ENCODE measurements at regions not wholly inside any gene's neighbourhood (a gene's known extent, or its start where the extent isn't known, plus 50 kb on each side); places are given as distances from the start of the nearest gene placed in this dataset.

- Mint-ChIP-seq H3K9me3 (no peaks in the 10 kb centered on the region), H3K36me3 (ENCODE audit: low read depth) (no peaks in the 10 kb centered on the region), H3K27ac (no peak overlapping the region), H3K4me1 (ENCODE audit: low read depth) (peaks cover 5% of the 10 kb centered on the region), H3K4me3 (no peak overlapping the region), H3K27me3 (peaks cover 17% of the 10 kb centered on the region)
- intact Hi-C loops (cut with micrococcal nuclease): no loop called here
Measured at GRCh38 chr1:162950187-162950586, 89.2 kb upstream of the CCDC190 start.

- Mint-ChIP-seq H3K27ac (no peak overlapping the region), H3K36me3 (ENCODE audit: low read depth) (no peaks in the 10 kb centered on the region), H3K9me3 (no peaks in the 10 kb centered on the region), H3K4me1 (ENCODE audit: low read depth) (no peaks in the 10 kb centered on the region), H3K4me3 (no peak overlapping the region), H3K27me3 (peaks cover 26% of the 10 kb centered on the region)
- intact Hi-C loops (cut with micrococcal nuclease): no loop called here
Measured at GRCh38 chr1:162946701-162947100, 85.7 kb upstream of the CCDC190 start.

GRCh38 chr1:162944974-162945674 lies 84.1 kb upstream of the CCDC190 start:
- Mint-ChIP-seq H3K4me3 (no peak overlapping the region), H3K4me1 (ENCODE audit: low read depth) (no peaks in the 10 kb centered on the region), H3K27me3 (peaks cover 31% of the 10 kb centered on the region), H3K27ac (no peak overlapping the region), H3K9me3 (no peaks in the 10 kb centered on the region), H3K36me3 (ENCODE audit: low read depth) (no peaks in the 10 kb centered on the region)
- intact Hi-C loops (cut with micrococcal nuclease): no loop called here

GRCh38 chr1:162943622-162944021 lies 82.6 kb upstream of the CCDC190 start:
- H3K36me3 Mint-ChIP-seq (ENCODE audit: low read depth): no peaks in the 10 kb centered on the region
- no peak overlapping the region for H3K27ac Mint-ChIP-seq
- intact Hi-C loops (cut with micrococcal nuclease): no loop called here

GRCh38 chr1:162942916-162943559 lies 82.1 kb upstream of the CCDC190 start:
- H3K27ac Mint-ChIP-seq: no peak overlapping the region
- H3K27me3 Mint-ChIP-seq: peaks cover 32% of the 10 kb centered on the region
- no peak overlapping the region for H3K4me3 Mint-ChIP-seq
- H3K4me1 Mint-ChIP-seq (ENCODE audit: low read depth): no peaks in the 10 kb centered on the region
- H3K9me3 Mint-ChIP-seq: no peaks in the 10 kb centered on the region
- no peaks in the 10 kb centered on the region for H3K36me3 Mint-ChIP-seq (ENCODE audit: low read depth)
- intact Hi-C loops (cut with micrococcal nuclease): no loop called here

More at GRCh38 chr1:162943622-162944021, 82.6 kb upstream of the CCDC190 start:
- Mint-ChIP-seq H3K4me3 (no peak overlapping the region), H3K27me3 (peaks cover 34% of the 10 kb centered on the region), H3K9me3 (no peaks in the 10 kb centered on the region), H3K4me1 (ENCODE audit: low read depth) (no peaks in the 10 kb centered on the region)

GRCh38 chr1:162941024-162941423 lies 80.0 kb upstream of the CCDC190 start:
- no peak overlapping the region for H3K27ac Mint-ChIP-seq
- no peak overlapping the region for H3K4me3 Mint-ChIP-seq
- peaks cover 29% of the 10 kb centered on the region for H3K27me3 Mint-ChIP-seq
- intact Hi-C loops (cut with micrococcal nuclease): no loop called here
- no peaks in the 10 kb centered on the region for H3K4me1 Mint-ChIP-seq (ENCODE audit: low read depth)
- no peaks in the 10 kb centered on the region for H3K36me3 Mint-ChIP-seq (ENCODE audit: low read depth)
- no peaks in the 10 kb centered on the region for H3K9me3 Mint-ChIP-seq

GRCh38 chr1:162939035-162939434 lies 78.1 kb upstream of the CCDC190 start:
- Mint-ChIP-seq H3K27me3 (peaks cover 30% of the 10 kb centered on the region), H3K4me3 (no peak overlapping the region), H3K36me3 (ENCODE audit: low read depth) (no peaks in the 10 kb centered on the region), H3K4me1 (ENCODE audit: low read depth) (peaks cover 5% of the 10 kb centered on the region), H3K9me3 (no peaks in the 10 kb centered on the region), H3K27ac (no peak overlapping the region)
- intact Hi-C loops (cut with micrococcal nuclease): no loop called here

- intact Hi-C loops (cut with micrococcal nuclease): no loop called here
- Mint-ChIP-seq H3K4me3 (no peak overlapping the region), H3K36me3 (ENCODE audit: low read depth) (no peaks in the 10 kb centered on the region), H3K9me3 (no peaks in the 10 kb centered on the region), H3K27ac (no peak overlapping the region), H3K4me1 (ENCODE audit: low read depth) (peaks cover 9% of the 10 kb centered on the region), H3K27me3 (peaks cover 27% of the 10 kb centered on the region)
Measured at GRCh38 chr1:162937716-162938395, 76.9 kb upstream of the CCDC190 start.

GRCh38 chr1:162930976-162931560 lies 70.1 kb upstream of the CCDC190 start:
- no peak overlapping the region for H3K4me3 Mint-ChIP-seq

GRCh38 chr1:162930532-162930931 lies 69.6 kb upstream of the CCDC190 start:
- no peaks in the 10 kb centered on the region for H3K36me3 Mint-ChIP-seq (ENCODE audit: low read depth)
- no peaks in the 10 kb centered on the region for H3K9me3 Mint-ChIP-seq
- peaks cover 21% of the 10 kb centered on the region for H3K27me3 Mint-ChIP-seq
- intact Hi-C loops (cut with micrococcal nuclease): no loop called here
- peaks cover 22% of the 10 kb centered on the region for H3K4me1 Mint-ChIP-seq (ENCODE audit: low read depth)
- no peak overlapping the region for H3K4me3 Mint-ChIP-seq
- no peak overlapping the region for H3K27ac Mint-ChIP-seq

More at GRCh38 chr1:162930976-162931560, 70.1 kb upstream of the CCDC190 start:
- H3K27ac Mint-ChIP-seq: no peak overlapping the region
- H3K4me1 Mint-ChIP-seq (ENCODE audit: low read depth): peaks cover 22% of the 10 kb centered on the region
- H3K27me3 Mint-ChIP-seq: peaks cover 19% of the 10 kb centered on the region
- H3K36me3 Mint-ChIP-seq (ENCODE audit: low read depth): no peaks in the 10 kb centered on the region
- no peaks in the 10 kb centered on the region for H3K9me3 Mint-ChIP-seq
- intact Hi-C loops (cut with micrococcal nuclease): no loop called here

GRCh38 chr1:162929177-162929576 lies 68.2 kb upstream of the CCDC190 start:
- no peak overlapping the region for H3K4me3 Mint-ChIP-seq
- intact Hi-C loops (cut with micrococcal nuclease): no loop called here
- H3K9me3 Mint-ChIP-seq: no peaks in the 10 kb centered on the region
- H3K36me3 Mint-ChIP-seq (ENCODE audit: low read depth): no peaks in the 10 kb centered on the region
- no peak overlapping the region for H3K27ac Mint-ChIP-seq
- H3K27me3 Mint-ChIP-seq: peaks cover 20% of the 10 kb centered on the region
- peaks cover 17% of the 10 kb centered on the region for H3K4me1 Mint-ChIP-seq (ENCODE audit: low read depth)

GRCh38 chr1:162928141-162928540 lies 67.2 kb upstream of the CCDC190 start:
- intact Hi-C loops (cut with micrococcal nuclease): no loop called here
- H3K27me3 Mint-ChIP-seq: peaks cover 27% of the 10 kb centered on the region
- H3K27ac Mint-ChIP-seq: no peak overlapping the region
- H3K9me3 Mint-ChIP-seq: no peaks in the 10 kb centered on the region
- no peaks in the 10 kb centered on the region for H3K36me3 Mint-ChIP-seq (ENCODE audit: low read depth)
- no peak overlapping the region for H3K4me3 Mint-ChIP-seq
- peaks cover 16% of the 10 kb centered on the region for H3K4me1 Mint-ChIP-seq (ENCODE audit: low read depth)

- intact Hi-C loops (cut with micrococcal nuclease): no loop called here
- Mint-ChIP-seq H3K4me3 (no peak overlapping the region), H3K4me1 (ENCODE audit: low read depth) (peaks cover 15% of the 10 kb centered on the region), H3K27me3 (peaks cover 28% of the 10 kb centered on the region), H3K36me3 (ENCODE audit: low read depth) (no peaks in the 10 kb centered on the region), H3K27ac (no peak overlapping the region), H3K9me3 (no peaks in the 10 kb centered on the region)
Measured at GRCh38 chr1:162927421-162927820, 66.4 kb upstream of the CCDC190 start.

- intact Hi-C loops (cut with micrococcal nuclease): no loop called here
- H3K9me3 Mint-ChIP-seq: no peaks in the 10 kb centered on the region
- peaks cover 15% of the 10 kb centered on the region for H3K4me1 Mint-ChIP-seq (ENCODE audit: low read depth)
- H3K4me3 Mint-ChIP-seq: no peak overlapping the region
- peaks cover 28% of the 10 kb centered on the region for H3K27me3 Mint-ChIP-seq
- no peak overlapping the region for H3K27ac Mint-ChIP-seq
- no peaks in the 10 kb centered on the region for H3K36me3 Mint-ChIP-seq (ENCODE audit: low read depth)
Measured at GRCh38 chr1:162926906-162927305, 65.9 kb upstream of the CCDC190 start.

Measured in dendritic cell treated with granulocyte-macrophage colony-stimulating factor and Interleukin-4, amounts not matched to agents 40 ng/mL and 50 ng/mL, for 4 days (primary cell).